8988T (cell line): ENCODE measurements at regions not wholly inside any gene's neighbourhood (a gene's known extent, or its start where the extent isn't known, plus 50 kb on each side); places are given as distances from the start of the nearest gene placed in this dataset.

Source experiments
- DNase-seq: peaks from one replicate; pipeline ENCODE4 v3.0.0; 2011

GRCh38 chr1:218686258-218686657 lies 341.1 kb downstream of the TGFB2 start:
- no peak for DNase-seq

- DNase-seq = no peak
Measured at GRCh38 chr1:218686761-218687160, 341.6 kb downstream of the TGFB2 start.

GRCh38 chr1:218692808-218693207 lies 347.7 kb downstream of the TGFB2 start:
- no peak for DNase-seq

GRCh38 chr1:218693599-218693998 lies 348.5 kb downstream of the TGFB2 start:
- DNase-seq = no peak

GRCh38 chr1:218694085-218694484 lies 348.9 kb downstream of the TGFB2 start:
- DNase-seq = no peak

GRCh38 chr1:218694636-218695035 lies 349.5 kb downstream of the TGFB2 start:
- no peak for DNase-seq

GRCh38 chr1:218695525-218695924 lies 350.4 kb downstream of the TGFB2 start:
- no peak for DNase-seq

- no peak for DNase-seq
Measured at GRCh38 chr1:218698141-218698540, 353.0 kb downstream of the TGFB2 start.

- DNase-seq = no peak
Measured at GRCh38 chr1:218699421-218699820, 354.3 kb downstream of the TGFB2 start.

- DNase-seq = no peak
Measured at GRCh38 chr1:218699865-218700264, 354.7 kb downstream of the TGFB2 start.

- DNase-seq = no peak
Measured at GRCh38 chr1:218700666-218701065, 355.5 kb downstream of the TGFB2 start.

GRCh38 chr1:218701131-218701530 lies 356.0 kb downstream of the TGFB2 start:
- no peak for DNase-seq

- DNase-seq = no peak
Measured at GRCh38 chr1:218702775-218703174, 357.6 kb downstream of the TGFB2 start.

- no peak for DNase-seq
Measured at GRCh38 chr1:218703836-218704235, 358.7 kb downstream of the TGFB2 start.

GRCh38 chr1:218705391-218705790 lies 360.3 kb downstream of the TGFB2 start:
- no peak for DNase-seq

- DNase-seq = no peak
Measured at GRCh38 chr1:218705911-218706893, 361.1 kb downstream of the TGFB2 start.

GRCh38 chr1:218711001-218711400 lies 365.9 kb downstream of the TGFB2 start:
- no peak for DNase-seq

GRCh38 chr1:218711884-218712674 lies 366.9 kb downstream of the TGFB2 start:
- no peak for DNase-seq

GRCh38 chr1:218712677-218713076 lies 367.5 kb downstream of the TGFB2 start:
- no peak for DNase-seq

- DNase-seq = no peak
Measured at GRCh38 chr1:218715961-218716669, 371.0 kb downstream of the TGFB2 start.

GRCh38 chr1:218717575-218717974 lies 372.4 kb downstream of the TGFB2 start:
- no peak for DNase-seq

GRCh38 chr1:218718206-218718605 lies 373.1 kb downstream of the TGFB2 start:
- DNase-seq = no peak

- no peak for DNase-seq
Measured at GRCh38 chr1:218718977-218719376, 373.8 kb downstream of the TGFB2 start.
